Mammary epithelial cell (primary cell): ENCODE measurements at regions not wholly inside any gene's neighbourhood (a gene's known extent, or its start where the extent isn't known, plus 50 kb on each side); places are given as distances from the start of the nearest gene placed in this dataset.

Experiments used
- CTCF ChIP-seq, 2 donors: IDR thresholded peaks in 1 of 2; conservative IDR thresholded peaks in 1 of 2; 2 replicates each; pipeline ENCODE4 v1.5.1; 2011 to 2012; ENCODE audit warnings: inconsistent platforms in 2 of 2, low read length in 2 of 2, mild to moderate bottlenecking in 2 of 2, control low read depth in 1 of 2, low read depth in 1 of 2; ENCODE audit not compliant: insufficient read depth in 1 of 2; ENCODE audit errors: extremely low read depth in 1 of 2
- EZH2 ChIP-seq: IDR thresholded peaks from 2 replicates; pipeline ENCODE4 v1.6.1; 2012; ENCODE audit warnings: low read length, inconsistent platforms, borderline replicate concordance

GRCh38 chr1:29621826-29622435, 385.6 kb downstream of the PTPRU start:
- no peak for TF ChIP-seq CTCF (conservative IDR thresholded peaks at IDR 0.05 in 1 of 2, IDR thresholded peaks at IDR 0.05 in 1 of 2; ENCODE audit: extremely low read depth in 1 of 2, insufficient read depth in 1 of 2, low read depth in 1 of 2, low read length in 2 of 2)
- no peak for TF ChIP-seq EZH2
